H1 (cell line): ENCODE measurements at regions not wholly inside any gene's neighbourhood (a gene's known extent, or its start where the extent isn't known, plus 50 kb on each side); places are given as distances from the start of the nearest gene placed in this dataset.

ENCODE experiments used
- CTCF ChIA-PET: fragments of 300-600 bp; sonication (Branson Sonifier 250); formaldehyde crosslinking; loops from one replicate; lab custom pipeline; 2021; ENCODE audit not compliant: partially characterized antibody; lab: Charles Lee
- POLR2A ChIA-PET: fragments of 300-600 bp; sonication (Branson Sonifier 250); formaldehyde crosslinking; loops from one replicate; lab custom pipeline; 2021; ENCODE audit warnings: inconsistent platforms; ENCODE audit not compliant: partially characterized antibody; lab: Charles Lee
- DNase-seq, 2 experiments: peaks; one replicate each; pipeline versions ENCODE4 v3.0.0 to v3.0.0-alpha.2; 2010 to 2022; ENCODE audit warnings: low spot score in 2 of 2, low read depth in 1 of 2, mixed read lengths in 1 of 2
- FAIRE-seq: peaks from 2 replicates; lab custom pipeline; 2011; peaks lifted over from hg19 to GRCh38; lab: Jason Lieb, UNC
- H2AFZ ChIP-seq: 2 replicates; pipeline ENCODE4 v1.8.1; 2012; ENCODE audit warnings: low read length, inconsistent platforms
- H2AK5ac ChIP-seq: 2 replicates; pipeline ENCODE4 v1.6.1; 2013; ENCODE audit warnings: low read depth, low read length
- H2BK120ac ChIP-seq: replicated peaks from 2 replicates; pipeline ENCODE3; 2013; ENCODE audit warnings: low read depth, low read length, inconsistent platforms
- H2BK12ac ChIP-seq: 2 replicates; pipeline ENCODE4 v1.6.1; 2013; ENCODE audit warnings: low read depth, low read length
- H2BK15ac ChIP-seq: 2 replicates; pipeline ENCODE4 v1.6.1; 2013; ENCODE audit warnings: low read length
- H2BK20ac ChIP-seq: 2 replicates; pipeline ENCODE4 v1.6.1; 2013; ENCODE audit warnings: low read length
- H2BK5ac ChIP-seq: 2 replicates; pipeline ENCODE4 v1.6.1; 2013; ENCODE audit warnings: low read depth, low read length
- H3K14ac ChIP-seq: 2 replicates; pipeline ENCODE4 v1.6.1; 2013; ENCODE audit warnings: inconsistent platforms; ENCODE audit not compliant: insufficient read length
- H3K18ac ChIP-seq: 2 replicates; pipeline ENCODE4 v1.6.1; 2013; ENCODE audit warnings: low read length; ENCODE audit errors: extremely low read depth
- H3K23ac ChIP-seq: 2 replicates; pipeline ENCODE4 v1.6.1; 2013; ENCODE audit warnings: inconsistent platforms; ENCODE audit not compliant: insufficient read length
- H3K23me2 ChIP-seq: 2 replicates; pipeline ENCODE4 v1.6.1; 2013; ENCODE audit warnings: low read depth, low read length
- H3K27ac ChIP-seq: 2 replicates; pipeline ENCODE4 v1.6.1; 2011; ENCODE audit warnings: low read depth, low read length, inconsistent platforms
- H3K27me3 ChIP-seq, 4 experiments: replicated peaks in 1 of 4; 1 replicate in 1 of 4; 2 replicates in 3 of 4; pipeline versions ENCODE4 v1.6.1 to v1.8.1; 2011 to 2013; ENCODE audit warnings: low read length in 3 of 4, mild to moderate bottlenecking in 3 of 4, inconsistent platforms in 2 of 4, mixed read lengths in 2 of 4, moderate library complexity in 1 of 4; ENCODE audit not compliant: control insufficient read depth in 3 of 4, insufficient read depth in 3 of 4; ENCODE audit errors: extremely low read depth in 1 of 4
- H3K36me3 ChIP-seq, 4 experiments: 2 replicates each; pipeline versions ENCODE4 v1.6.1 to v1.8.1; 2011 to 2013; ENCODE audit warnings: mild to moderate bottlenecking in 4 of 4, low read length in 3 of 4, moderate library complexity in 2 of 4, control low read depth in 1 of 4, inconsistent platforms in 1 of 4; ENCODE audit not compliant: insufficient read depth in 4 of 4, control insufficient read depth in 2 of 4
- H3K4ac ChIP-seq: replicated peaks from 2 replicates; pipeline ENCODE3; 2013; ENCODE audit warnings: low read length, low read depth, mixed read lengths, inconsistent platforms; ENCODE audit not compliant: insufficient read length
- H3K4me1 ChIP-seq, 4 experiments: replicated peaks in 1 of 4; 1 replicate in 1 of 4; 2 replicates in 3 of 4; pipeline versions ENCODE4 v1.6.1 to v1.8.1; 2011 to 2013; ENCODE audit warnings: low read length in 3 of 4, inconsistent platforms in 2 of 4, mixed read lengths in 1 of 4; ENCODE audit not compliant: insufficient read depth in 4 of 4, control insufficient read depth in 3 of 4
- H3K4me2 ChIP-seq, 2 experiments: 2 replicates each; pipeline versions ENCODE4 v1.6.1 to v1.8.1; 2011 to 2013; ENCODE audit warnings: low read depth in 2 of 2, low read length in 2 of 2, control low read depth in 1 of 2, inconsistent platforms in 1 of 2, mild to moderate bottlenecking in 1 of 2; ENCODE audit not compliant: insufficient read depth in 1 of 2
- H3K4me3 ChIP-seq, 4 experiments: fragments of 200-600, 300-600 bp in 1 of 4; sonication (generic), shearing (Covaris generic), sonication (Bioruptor Twin) in 1 of 4; 2 replicates each; pipeline versions ENCODE4 v1.5.1 to v1.8.1; 2011 to 2016; ENCODE audit warnings: low read length in 4 of 4, low read depth in 3 of 4, control low read depth in 2 of 4, inconsistent platforms in 2 of 4, mild to moderate bottlenecking in 2 of 4, mixed read lengths in 1 of 4, moderate library complexity in 1 of 4; ENCODE audit not compliant: insufficient read depth in 2 of 4; ENCODE audit errors: extremely low read depth in 1 of 4
- H3K56ac ChIP-seq: replicated peaks from 2 replicates; pipeline ENCODE3; 2013; ENCODE audit warnings: low read depth, mild to moderate bottlenecking, mixed read lengths, low read length, inconsistent platforms; ENCODE audit not compliant: insufficient read length
- H3K79me1 ChIP-seq: 2 replicates; pipeline ENCODE4 v1.6.1; 2013; ENCODE audit warnings: low read depth, low read length, control low read depth
- H3K79me2 ChIP-seq, 2 experiments: 2 replicates each; pipeline versions ENCODE4 v1.6.1 to v1.8.1; 2012 to 2013; ENCODE audit warnings: low read length in 2 of 2, mild to moderate bottlenecking in 2 of 2, inconsistent platforms in 1 of 2; ENCODE audit not compliant: insufficient read depth in 2 of 2, control insufficient read depth in 1 of 2
- H3K9ac ChIP-seq, 4 experiments: replicated peaks in 1 of 4; 1 replicate in 1 of 4; 2 replicates in 3 of 4; pipeline versions ENCODE4 v1.6.1 to v1.8.1; 2011 to 2013; ENCODE audit warnings: low read depth in 3 of 4, low read length in 3 of 4, control low read depth in 2 of 4, mild to moderate bottlenecking in 2 of 4, moderate library complexity in 2 of 4, inconsistent platforms in 1 of 4; ENCODE audit errors: extremely low read depth in 1 of 4
- H3K9me3 ChIP-seq, 2 experiments: 2 replicates each; pipeline versions ENCODE4 v1.6.1 to v1.8.1; 2012 to 2013; ENCODE audit warnings: mild to moderate bottlenecking in 2 of 2, moderate library complexity in 2 of 2, control low read depth in 1 of 2, inconsistent platforms in 1 of 2, low read depth in 1 of 2, low read length in 1 of 2, mixed read lengths in 1 of 2; ENCODE audit not compliant: insufficient read depth in 2 of 2
- H4K20me1 ChIP-seq, 2 experiments: replicated peaks in 1 of 2; 2 replicates each; pipeline versions ENCODE3 to v1.8.1; 2011 to 2013; ENCODE audit warnings: inconsistent platforms in 2 of 2, low read length in 2 of 2, mild to moderate bottlenecking in 1 of 2; ENCODE audit not compliant: insufficient read depth in 2 of 2, control insufficient read depth in 1 of 2
- H4K5ac ChIP-seq: 2 replicates; pipeline ENCODE4 v1.6.1; 2013; ENCODE audit warnings: low read length, low read depth, mixed read lengths, inconsistent platforms; ENCODE audit not compliant: insufficient read length
- H4K8ac ChIP-seq: 2 replicates; pipeline ENCODE4 v1.8.0; 2013; ENCODE audit warnings: mild to moderate bottlenecking, moderate library complexity, low read length, inconsistent platforms; ENCODE audit not compliant: insufficient read depth; ENCODE audit errors: extremely low read depth
- H4K91ac ChIP-seq: replicated peaks from 2 replicates; pipeline ENCODE3; 2013; ENCODE audit warnings: low read length, mixed read lengths, inconsistent platforms; ENCODE audit not compliant: insufficient read length
- ATF3 ChIP-seq: IDR thresholded peaks from 2 replicates; pipeline ENCODE4 v1.6.1; 2011; ENCODE audit warnings: low read depth, mild to moderate bottlenecking, low read length; ENCODE audit not compliant: insufficient read depth
- BACH1 ChIP-seq: IDR thresholded peaks from 2 replicates; pipeline ENCODE4 v1.6.1; 2012; ENCODE audit warnings: low read length, improper control_type of control experiment
- CTCF ChIP-seq, 3 experiments: IDR thresholded peaks; 1 replicate in 2 of 3; 2 replicates in 1 of 3; pipeline versions ENCODE4 v1.5.1 to v1.6.1; 2011; ENCODE audit warnings: low read length in 3 of 3, mild to moderate bottlenecking in 3 of 3, inconsistent platforms in 2 of 3, low read depth in 1 of 3, moderate library complexity in 1 of 3; ENCODE audit not compliant: insufficient read depth in 1 of 3; ENCODE audit errors: control extremely low read depth in 1 of 3
- HDAC6 ChIP-seq: IDR thresholded peaks from one replicate; pipeline ENCODE4 v1.7.1; 2012; ENCODE audit warnings: low read depth, mild to moderate bottlenecking, inconsistent platforms, low read length, moderate library complexity
- RAD21 ChIP-seq, 2 experiments: IDR thresholded peaks in 1 of 2; conservative IDR thresholded peaks in 1 of 2; 2 replicates each; pipeline ENCODE4 v1.6.1; 2011; ENCODE audit warnings: low read depth in 2 of 2, low read length in 2 of 2, improper control_type of control experiment in 1 of 2, inconsistent platforms in 1 of 2, mild to moderate bottlenecking in 1 of 2, moderate library complexity in 1 of 2
- RBBP5 ChIP-seq: IDR thresholded peaks from 2 replicates; pipeline ENCODE4 v1.7.1; 2012; ENCODE audit warnings: low read depth, mild to moderate bottlenecking, inconsistent platforms, low read length, moderate library complexity, borderline replicate concordance
- RFX5 ChIP-seq: IDR thresholded peaks from 2 replicates; pipeline ENCODE4 v1.6.1; 2011; ENCODE audit warnings: low read depth, low read length, improper control_type of control experiment, borderline replicate concordance
- SRF ChIP-seq: IDR thresholded peaks from 2 replicates; pipeline ENCODE4 v1.6.1; 2011; ENCODE audit warnings: mild to moderate bottlenecking, low read depth, low read length, moderate library complexity
- WGBS, 2 experiments: shearing (Covaris generic) in 1 of 2; methylation state at CpG; one replicate each; pipeline versions ENCODE4 v1.1.6 to v1.1.7; 2013 to 2015; ENCODE audit warnings: low lambda C conversion rate in 2 of 2, mixed read lengths in 2 of 2, inconsistent platforms in 1 of 2, low coverage in 1 of 2, missing lambda C conversion rate in 1 of 2; ENCODE audit not compliant: insufficient replicate concordance in 2 of 2, insufficient coverage in 1 of 2, insufficient read length in 1 of 2; ENCODE audit errors: extremely low coverage in 1 of 2, missing lambda C conversion rate in 1 of 2; 5-methylcytosine and 5-hydroxymethylcytosine counted together

GRCh38 chr12:88955531-88955930 lies 375.3 kb upstream of the KITLG start:
- Histone ChIP-seq H3K18ac (no peak overlapping the region), H3K4me1 (peaks cover 0 to 23% (median 9%) of the 10 kb centered on the region in 4 experiments; a peak in 4 of 7 replicates), H3K23ac (no peak overlapping the region), H3K4me2 (no peak overlapping the region), H3K4ac (no peak overlapping the region), H2AFZ (no peak overlapping the region), H2BK15ac (no peak overlapping the region), H3K79me2 (no peaks in the 10 kb centered on the region; a peak in 1 of 4 replicates), H2BK20ac (no peak overlapping the region), H4K91ac (no peak overlapping the region), H3K36me3 (no peaks in the 10 kb centered on the region), H3K23me2 (no peaks in the 10 kb centered on the region), H3K27ac (no peak overlapping the region), H3K9me3 (no peaks in the 10 kb centered on the region), H2BK5ac (no peak overlapping the region), H3K9ac (no peak overlapping the region), H3K4me3 (no peak overlapping the region), H4K5ac (no peak overlapping the region), H3K79me1 (no peaks in the 10 kb centered on the region), H2BK120ac (no peak overlapping the region), H3K56ac (no peak overlapping the region), H2AK5ac (no peak overlapping the region), H4K20me1 (no peaks in the 10 kb centered on the region), H2BK12ac (no peak overlapping the region), H4K8ac (no peak overlapping the region), H3K14ac (no peak overlapping the region), H3K27me3 (peaks cover 22 to 49% (median 34%) of the 10 kb centered on the region in 4 experiments)
- 85% methylated on average over 5 of the region's 5 CpGs; no CpG with 5 or more reads in 1 of the 2 experiments for WGBS, 2 experiments
- no peak for DNase-seq
- FAIRE-seq = no peak
- TF ChIP-seq BACH1 (no peak), RBBP5 (no peak), ATF3 (no peak), RAD21 (IDR thresholded peaks at IDR 0.05 in 1 of 2, conservative IDR thresholded peaks at IDR 0.05 in 1 of 2; ENCODE audit: low read depth in 2 of 2, low read length in 2 of 2) (no peak), SRF (no peak), CTCF (IDR thresholded peaks at IDR 0.05; ENCODE audit: control extremely low read depth in 1 of 3, insufficient read depth in 1 of 3, low read depth in 1 of 3, low read length in 3 of 3) (no peak), HDAC6 (no peak), RFX5 (no peak)
- CTCF ChIA-PET = interaction anchor here (1.0 kb wide), 1 partner anchor 26 kb away, joined by 3 read pairs; no protein-coding TSS in a partner anchor
- POLR2A ChIA-PET = no interaction called here
